ENCODE measurements at regions not wholly inside any gene's neighbourhood (a gene's known extent, or its start where the extent isn't known, plus 50 kb on each side); places are given as distances from the start of the nearest gene placed in this dataset.

DNA sequence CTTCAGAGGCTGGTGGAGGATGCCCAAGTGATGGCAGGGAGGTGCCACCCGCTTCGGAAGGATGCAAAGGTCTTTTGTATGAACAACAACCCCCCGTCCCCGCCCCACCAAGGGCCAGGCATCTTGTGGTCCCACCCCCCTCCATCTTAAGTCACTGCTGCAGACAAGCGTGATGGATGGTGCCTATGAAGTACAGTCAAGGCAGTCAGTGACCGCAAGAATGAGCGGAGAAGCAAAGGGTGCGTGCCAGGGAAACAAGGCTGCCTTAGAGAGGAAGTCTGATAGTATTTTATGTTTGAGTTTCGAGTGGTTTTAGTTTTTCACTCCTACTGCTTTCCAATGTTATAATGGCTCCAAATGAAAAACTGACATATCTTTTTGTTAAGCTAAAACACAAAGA, 68.7 kb upstream of the GPM6B start:
- Histone ChIP-seq H3K9me3 (ENCODE audit: control insufficient read depth, low read length) (no peaks in the 10 kb centered on the region), H3K27me3 (ENCODE audit: control insufficient read depth, insufficient read depth, low read length, poor library complexity, severe bottlenecking) (no peaks in the 10 kb centered on the region), H3K36me3 (ENCODE audit: control insufficient read depth, insufficient read depth, low read length) (no peaks in the 10 kb centered on the region), H3K27ac (ENCODE audit: low read depth, low read length) (no peak overlapping the region), H3K4me3 (ENCODE audit: low read length) (no peak overlapping the region), H3K9ac (ENCODE audit: extremely low read depth, low read length, poor library complexity, severe bottlenecking) (no peak overlapping the region), H3K4me1 (ENCODE audit: control insufficient read depth, insufficient read depth, low read length) (no peaks in the 10 kb centered on the region)
- Mint-ChIP-seq H3K4me3 (no peak overlapping the region), H3K36me3 (ENCODE audit: low read depth) (no peaks in the 10 kb centered on the region), H3K27me3 (ENCODE audit: insufficient read depth) (no peaks in the 10 kb centered on the region), H3K4me1 (peaks cover 13% of the 10 kb centered on the region), H3K9me3 (peaks cover 40% of the 10 kb centered on the region), H3K27ac (no peak overlapping the region)
- WGBS, 2 experiments (ENCODE audit: insufficient coverage in 1 of 2, insufficient read length in 1 of 2) = 94 to 100% methylated on average over 1 to 8 of the region's 9 CpGs
- no peak for DNase-seq
- TF ChIP-seq, protein P1, sequence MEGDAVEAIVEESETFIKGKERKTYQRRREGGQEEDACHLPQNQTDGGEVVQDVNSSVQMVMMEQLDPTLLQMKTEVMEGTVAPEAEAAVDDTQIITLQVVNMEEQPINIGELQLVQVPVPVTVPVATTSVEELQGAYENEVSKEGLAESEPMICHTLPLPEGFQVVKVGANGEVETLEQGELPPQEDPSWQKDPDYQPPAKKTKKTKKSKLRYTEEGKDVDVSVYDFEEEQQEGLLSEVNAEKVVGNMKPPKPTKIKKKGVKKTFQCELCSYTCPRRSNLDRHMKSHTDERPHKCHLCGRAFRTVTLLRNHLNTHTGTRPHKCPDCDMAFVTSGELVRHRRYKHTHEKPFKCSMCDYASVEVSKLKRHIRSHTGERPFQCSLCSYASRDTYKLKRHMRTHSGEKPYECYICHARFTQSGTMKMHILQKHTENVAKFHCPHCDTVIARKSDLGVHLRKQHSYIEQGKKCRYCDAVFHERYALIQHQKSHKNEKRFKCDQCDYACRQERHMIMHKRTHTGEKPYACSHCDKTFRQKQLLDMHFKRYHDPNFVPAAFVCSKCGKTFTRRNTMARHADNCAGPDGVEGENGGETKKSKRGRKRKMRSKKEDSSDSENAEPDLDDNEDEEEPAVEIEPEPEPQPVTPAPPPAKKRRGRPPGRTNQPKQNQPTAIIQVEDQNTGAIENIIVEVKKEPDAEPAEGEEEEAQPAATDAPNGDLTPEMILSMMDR (conservative IDR thresholded peaks at IDR 0.05) = no peak

DNA sequence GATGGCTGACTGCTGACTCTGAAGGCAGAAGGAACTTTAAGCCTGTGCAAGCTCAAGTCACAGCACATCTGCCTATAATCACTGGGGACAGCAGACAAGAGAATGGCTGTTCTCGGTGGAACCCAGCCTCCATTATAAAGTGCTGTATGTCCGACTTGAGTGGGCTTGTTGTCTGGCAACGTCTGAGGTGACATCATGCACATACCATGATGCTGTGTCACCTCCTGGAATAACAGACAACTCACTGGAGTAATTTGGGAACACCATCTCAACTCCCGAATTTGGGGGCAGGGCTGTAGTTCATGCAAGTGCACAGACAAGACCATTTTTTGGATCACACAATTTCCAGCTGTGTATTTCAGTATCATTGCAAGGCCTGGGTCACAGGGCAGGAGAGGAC, 59.8 kb upstream of the GPM6B start:
- WGBS, 2 experiments (ENCODE audit: insufficient coverage in 1 of 2, insufficient read length in 1 of 2) = 94% methylated on average over 4 of the region's 4 CpGs; no CpG with 5 or more reads in 1 of the 2 experiments
- H3K9ac ChIP-seq (ENCODE audit: extremely low read depth, low read length, poor library complexity, severe bottlenecking) = no peak overlapping the region
- H3K27me3 ChIP-seq (ENCODE audit: control insufficient read depth, insufficient read depth, low read length, poor library complexity, severe bottlenecking) = no peaks in the 10 kb centered on the region
- Mint-ChIP-seq H3K4me3 (no peak overlapping the region), H3K9me3 (peaks cover 52% of the 10 kb centered on the region), H3K27me3 (ENCODE audit: insufficient read depth) (no peaks in the 10 kb centered on the region), H3K36me3 (ENCODE audit: low read depth) (peaks cover 4% of the 10 kb centered on the region), H3K27ac (no peak overlapping the region), H3K4me1 (peaks cover 12% of the 10 kb centered on the region)
- no peak for DNase-seq
- no peaks in the 10 kb centered on the region for H3K4me1 ChIP-seq (ENCODE audit: control insufficient read depth, insufficient read depth, low read length)
- no peaks in the 10 kb centered on the region for H3K9me3 ChIP-seq (ENCODE audit: control insufficient read depth, low read length)
- H3K4me3 ChIP-seq (ENCODE audit: low read length) = no peak overlapping the region
- H3K27ac ChIP-seq (ENCODE audit: low read depth, low read length) = no peak overlapping the region
- TF ChIP-seq, protein P1 (conservative IDR thresholded peaks at IDR 0.05) = no peak
- H3K36me3 ChIP-seq (ENCODE audit: control insufficient read depth, insufficient read depth, low read length) = no peaks in the 10 kb centered on the region

DNA sequence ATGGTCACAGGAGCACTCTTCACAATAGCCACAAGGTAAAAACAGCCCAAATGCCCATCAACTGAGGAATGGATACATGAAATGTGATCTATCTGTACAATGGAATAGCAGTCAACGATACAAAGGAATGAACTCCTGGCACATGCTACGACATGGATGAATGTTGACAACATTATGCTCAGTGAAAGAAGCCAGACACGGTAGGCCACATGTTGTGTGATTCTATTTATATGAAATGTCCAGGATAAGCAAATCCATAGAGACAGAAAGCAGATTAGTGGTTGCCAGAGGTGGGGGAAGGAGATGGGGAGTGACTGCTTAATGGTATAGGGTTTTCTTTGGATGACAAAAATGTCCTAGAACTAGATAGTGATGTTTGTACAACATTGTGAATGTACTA, 58.7 kb upstream of the GPM6B start:
- H3K27ac Mint-ChIP-seq = no peak overlapping the region
- H3K4me1 Mint-ChIP-seq = peaks cover 12% of the 10 kb centered on the region
- Histone ChIP-seq H3K27ac (ENCODE audit: low read depth, low read length) (no peak overlapping the region), H3K36me3 (ENCODE audit: control insufficient read depth, insufficient read depth, low read length) (no peaks in the 10 kb centered on the region), H3K9me3 (ENCODE audit: control insufficient read depth, low read length) (no peaks in the 10 kb centered on the region), H3K4me3 (ENCODE audit: low read length) (no peak overlapping the region), H3K9ac (ENCODE audit: extremely low read depth, low read length, poor library complexity, severe bottlenecking) (no peak overlapping the region), H3K27me3 (ENCODE audit: control insufficient read depth, insufficient read depth, low read length, poor library complexity, severe bottlenecking) (no peaks in the 10 kb centered on the region), H3K4me1 (ENCODE audit: control insufficient read depth, insufficient read depth, low read length) (no peaks in the 10 kb centered on the region)
- peaks cover 4% of the 10 kb centered on the region for H3K36me3 Mint-ChIP-seq (ENCODE audit: low read depth)
- no peaks in the 10 kb centered on the region for H3K27me3 Mint-ChIP-seq (ENCODE audit: insufficient read depth)
- no peak overlapping the region for H3K4me3 Mint-ChIP-seq
- 93 to 100% methylated on average over 3 of the region's 3 CpGs for WGBS, 2 experiments (ENCODE audit: insufficient coverage in 1 of 2, insufficient read length in 1 of 2)
- TF ChIP-seq, protein P1 (conservative IDR thresholded peaks at IDR 0.05) = no peak
- peaks cover 55% of the 10 kb centered on the region for H3K9me3 Mint-ChIP-seq
- no peak for DNase-seq

All from endodermal cell (in vitro differentiated cells).